Panc1 (cell line): ENCODE measurements at regions not wholly inside any gene's neighbourhood (a gene's known extent, or its start where the extent isn't known, plus 50 kb on each side); places are given as distances from the start of the nearest gene placed in this dataset.
"Not testable (repeated sequence)": the region's sequence is repeated elsewhere in the genome, so short reads cannot be mapped to it uniquely, and the experiment has no call there.

Experiments
- ATAC-seq: fragments of 200-7000 bp; cut with Tn5 transposase; 2 replicates; pipeline ENCODE4 v1.9.1; 2020; ENCODE audit warnings: mild to moderate bottlenecking, moderate library complexity
- BruUV-seq: library from RNA; stranded (reverse); fragments of 400-500 nt; replicated peaks from 2 replicates; lab custom pipeline; 2021; lab: Mats Ljungman, UMichigan
- CTCF ChIA-PET: fragments of 300-600 bp; sonication (Branson Sonifier 250); formaldehyde crosslinking; loops from one replicate; lab custom pipeline; 2022; ENCODE audit warnings: antibody characterized with exemption; lab: Charles Lee
- POLR2A ChIA-PET: fragments of 300-600 bp; sonication (Branson Sonifier 250); formaldehyde crosslinking; loops from one replicate; lab custom pipeline; 2022; ENCODE audit warnings: antibody characterized with exemption; lab: Charles Lee
- DNase-seq: peaks from one replicate; pipeline ENCODE4 v3.0.0-alpha.2; 2010; ENCODE audit warnings: low read depth, low spot score
- H3K27ac ChIP-seq: 2 replicates; pipeline ENCODE4 v1.5.1; 2011; ENCODE audit warnings: mild to moderate bottlenecking, low read length, inconsistent platforms
- H3K27me3 ChIP-seq: fragments of 200-500 bp; sonication (Bioruptor generic); 2 replicates; pipeline ENCODE4 v1.6.0; 2014; ENCODE audit warnings: low read length, inconsistent platforms; ENCODE audit not compliant: control insufficient read depth, insufficient read depth
- H3K36me3 ChIP-seq: fragments of 200-500 bp; sonication (Bioruptor generic); 2 replicates; pipeline ENCODE4 v1.5.1; 2014; ENCODE audit warnings: inconsistent platforms, mild to moderate bottlenecking, low read length, moderate library complexity; ENCODE audit not compliant: control insufficient read depth, insufficient read depth
- H3K4me1 ChIP-seq: 2 replicates; pipeline ENCODE4 v1.5.1; 2011; ENCODE audit warnings: inconsistent platforms, mild to moderate bottlenecking, low read length, moderate library complexity; ENCODE audit not compliant: control insufficient read depth, insufficient read depth
- H3K4me3 ChIP-seq, 2 experiments: 2 replicates each; pipeline ENCODE4 v1.5.1; 2011 to 2012; ENCODE audit warnings: low read depth in 2 of 2, low read length in 2 of 2, mild to moderate bottlenecking in 2 of 2, inconsistent platforms in 1 of 2, moderate library complexity in 1 of 2
- H3K9me3 ChIP-seq: fragments of 200-500 bp; sonication (Bioruptor generic); 2 replicates; pipeline ENCODE4 v1.5.1; 2014; ENCODE audit warnings: low read depth, mild to moderate bottlenecking, inconsistent platforms, low read length, moderate library complexity; ENCODE audit not compliant: control insufficient read depth, insufficient read depth
- POLR2AphosphoS5 ChIP-seq: IDR thresholded peaks from 2 replicates; pipeline ENCODE4 v1.6.1; 2012; ENCODE audit warnings: mild to moderate bottlenecking, low read depth, low read length, moderate library complexity
- SIN3A ChIP-seq: IDR thresholded peaks from 2 replicates; pipeline ENCODE4 v1.6.1; 2012; ENCODE audit warnings: low read depth, mild to moderate bottlenecking, low read length, moderate library complexity, borderline replicate concordance; ENCODE audit not compliant: insufficient read depth
- TCF7L2 ChIP-seq: IDR thresholded peaks from 2 replicates; pipeline ENCODE4 v1.6.1; 2011; ENCODE audit warnings: mild to moderate bottlenecking, low read depth, low read length, inconsistent platforms
- in situ Hi-C: cut with HindIII; loops from 2 replicates; pipeline ENCODE4 v1.10.0; 2016; ENCODE audit warnings: low sequenced_read_pairs, low pct_unique_long_range_greater_than_20kb
- intact Hi-C: fragments of 100-400 bp; cut with micrococcal nuclease; formaldehyde crosslinking; loops from one replicate; pipeline ENCODE4 v1.10.0; 2022; ENCODE audit not compliant: unreplicated experiment
- TF ChIP-seq, protein P1 (sequence below): fragments of 450-650 bp; IDR thresholded peaks from 2 replicates; pipeline ENCODE4 v1.5.1; 2017; ENCODE audit warnings: mild to moderate bottlenecking
- TF ChIP-seq, protein P2 (sequence below), 2 experiments: IDR thresholded peaks; 2 replicates each; pipeline ENCODE4 v1.6.1; 2011 to 2012; ENCODE audit warnings: low read depth in 2 of 2, control low read depth in 1 of 2, low read length in 1 of 2, mild to moderate bottlenecking in 1 of 2, moderate library complexity in 1 of 2; ENCODE audit not compliant: insufficient read depth in 1 of 2

DNA sequence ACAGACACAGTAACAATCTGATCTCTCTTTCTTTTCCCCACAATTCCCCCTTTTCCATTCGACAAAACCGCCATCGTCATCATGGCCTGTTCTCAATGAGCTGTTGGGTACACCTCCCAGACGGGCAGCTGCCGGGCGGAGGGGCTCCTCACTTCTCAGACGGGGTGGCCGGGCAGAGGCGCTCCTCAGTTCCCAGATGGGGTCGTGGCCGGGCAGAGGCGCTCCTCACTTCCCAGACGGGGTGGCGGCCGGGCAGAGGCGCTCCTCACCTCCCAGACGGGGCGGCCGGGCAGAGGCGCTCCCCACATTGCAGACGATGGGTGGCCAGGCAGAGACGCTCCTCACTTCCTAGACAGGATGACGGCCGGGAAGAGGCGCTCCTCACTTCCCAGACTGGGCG lies 415.5 kb downstream of the RSL24D1 start:
- CTCF ChIA-PET, ATAC-seq: not testable (repeated sequence)

DNA sequence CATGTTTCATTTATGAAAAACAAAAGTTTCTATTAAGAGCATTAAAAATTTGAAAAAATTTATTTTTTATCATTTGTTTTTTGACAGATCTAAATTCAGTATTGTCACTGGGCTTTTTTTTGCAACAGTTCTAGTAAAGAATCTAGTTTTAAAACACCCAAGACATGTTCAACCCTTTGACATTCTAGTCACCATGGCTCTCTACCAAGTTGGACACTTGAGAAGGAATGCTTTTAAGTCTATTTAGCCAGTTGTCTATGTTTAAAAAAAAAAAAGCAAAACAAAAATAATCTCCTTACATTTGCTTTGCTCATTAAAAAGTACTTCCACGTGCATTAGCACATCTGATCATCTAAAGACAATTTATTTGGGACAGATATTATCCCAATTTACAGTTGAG lies 417.5 kb downstream of the RSL24D1 start:
- POLR2A ChIA-PET, result no interaction called here
- no peaks in the 10 kb centered on the region for H3K9me3 ChIP-seq
- H3K4me1 ChIP-seq, result no peaks in the 10 kb centered on the region
- CTCF ChIA-PET, result no interaction called here
- TF ChIP-seq SIN3A (no peak), TCF7L2 (no peak), POLR2AphosphoS5 (no peak)
- TF ChIP-seq, protein P1, sequence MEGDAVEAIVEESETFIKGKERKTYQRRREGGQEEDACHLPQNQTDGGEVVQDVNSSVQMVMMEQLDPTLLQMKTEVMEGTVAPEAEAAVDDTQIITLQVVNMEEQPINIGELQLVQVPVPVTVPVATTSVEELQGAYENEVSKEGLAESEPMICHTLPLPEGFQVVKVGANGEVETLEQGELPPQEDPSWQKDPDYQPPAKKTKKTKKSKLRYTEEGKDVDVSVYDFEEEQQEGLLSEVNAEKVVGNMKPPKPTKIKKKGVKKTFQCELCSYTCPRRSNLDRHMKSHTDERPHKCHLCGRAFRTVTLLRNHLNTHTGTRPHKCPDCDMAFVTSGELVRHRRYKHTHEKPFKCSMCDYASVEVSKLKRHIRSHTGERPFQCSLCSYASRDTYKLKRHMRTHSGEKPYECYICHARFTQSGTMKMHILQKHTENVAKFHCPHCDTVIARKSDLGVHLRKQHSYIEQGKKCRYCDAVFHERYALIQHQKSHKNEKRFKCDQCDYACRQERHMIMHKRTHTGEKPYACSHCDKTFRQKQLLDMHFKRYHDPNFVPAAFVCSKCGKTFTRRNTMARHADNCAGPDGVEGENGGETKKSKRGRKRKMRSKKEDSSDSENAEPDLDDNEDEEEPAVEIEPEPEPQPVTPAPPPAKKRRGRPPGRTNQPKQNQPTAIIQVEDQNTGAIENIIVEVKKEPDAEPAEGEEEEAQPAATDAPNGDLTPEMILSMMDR, result no peak
- TF ChIP-seq, protein P2, sequence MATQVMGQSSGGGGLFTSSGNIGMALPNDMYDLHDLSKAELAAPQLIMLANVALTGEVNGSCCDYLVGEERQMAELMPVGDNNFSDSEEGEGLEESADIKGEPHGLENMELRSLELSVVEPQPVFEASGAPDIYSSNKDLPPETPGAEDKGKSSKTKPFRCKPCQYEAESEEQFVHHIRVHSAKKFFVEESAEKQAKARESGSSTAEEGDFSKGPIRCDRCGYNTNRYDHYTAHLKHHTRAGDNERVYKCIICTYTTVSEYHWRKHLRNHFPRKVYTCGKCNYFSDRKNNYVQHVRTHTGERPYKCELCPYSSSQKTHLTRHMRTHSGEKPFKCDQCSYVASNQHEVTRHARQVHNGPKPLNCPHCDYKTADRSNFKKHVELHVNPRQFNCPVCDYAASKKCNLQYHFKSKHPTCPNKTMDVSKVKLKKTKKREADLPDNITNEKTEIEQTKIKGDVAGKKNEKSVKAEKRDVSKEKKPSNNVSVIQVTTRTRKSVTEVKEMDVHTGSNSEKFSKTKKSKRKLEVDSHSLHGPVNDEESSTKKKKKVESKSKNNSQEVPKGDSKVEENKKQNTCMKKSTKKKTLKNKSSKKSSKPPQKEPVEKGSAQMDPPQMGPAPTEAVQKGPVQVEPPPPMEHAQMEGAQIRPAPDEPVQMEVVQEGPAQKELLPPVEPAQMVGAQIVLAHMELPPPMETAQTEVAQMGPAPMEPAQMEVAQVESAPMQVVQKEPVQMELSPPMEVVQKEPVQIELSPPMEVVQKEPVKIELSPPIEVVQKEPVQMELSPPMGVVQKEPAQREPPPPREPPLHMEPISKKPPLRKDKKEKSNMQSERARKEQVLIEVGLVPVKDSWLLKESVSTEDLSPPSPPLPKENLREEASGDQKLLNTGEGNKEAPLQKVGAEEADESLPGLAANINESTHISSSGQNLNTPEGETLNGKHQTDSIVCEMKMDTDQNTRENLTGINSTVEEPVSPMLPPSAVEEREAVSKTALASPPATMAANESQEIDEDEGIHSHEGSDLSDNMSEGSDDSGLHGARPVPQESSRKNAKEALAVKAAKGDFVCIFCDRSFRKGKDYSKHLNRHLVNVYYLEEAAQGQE (IDR thresholded peaks at IDR 0.05; ENCODE audit: insufficient read depth in 1 of 2, low read depth in 2 of 2, low read length in 1 of 2), result no peak
- BruUV-seq, result no TSS peak
- ATAC-seq (no peak), DNase-seq (no peak)
- in situ Hi-C loops, result no loop called here
- H3K27me3 ChIP-seq, result no peaks in the 10 kb centered on the region
- no peaks in the 10 kb centered on the region for H3K36me3 ChIP-seq
- no peak overlapping the region for H3K27ac ChIP-seq
- no peak overlapping the region for H3K4me3 ChIP-seq
- intact Hi-C loops, result no loop called here

More for the DNA sequence above, 415.5 kb downstream of the RSL24D1 start:
- H3K9me3 ChIP-seq, in situ Hi-C loops, H3K4me1 ChIP-seq, intact Hi-C loops, BruUV-seq, DNase-seq, H3K4me3 ChIP-seq, H3K27me3 ChIP-seq, POLR2A ChIA-PET, H3K27ac ChIP-seq, H3K36me3 ChIP-seq: not testable (repeated sequence)

DNA sequence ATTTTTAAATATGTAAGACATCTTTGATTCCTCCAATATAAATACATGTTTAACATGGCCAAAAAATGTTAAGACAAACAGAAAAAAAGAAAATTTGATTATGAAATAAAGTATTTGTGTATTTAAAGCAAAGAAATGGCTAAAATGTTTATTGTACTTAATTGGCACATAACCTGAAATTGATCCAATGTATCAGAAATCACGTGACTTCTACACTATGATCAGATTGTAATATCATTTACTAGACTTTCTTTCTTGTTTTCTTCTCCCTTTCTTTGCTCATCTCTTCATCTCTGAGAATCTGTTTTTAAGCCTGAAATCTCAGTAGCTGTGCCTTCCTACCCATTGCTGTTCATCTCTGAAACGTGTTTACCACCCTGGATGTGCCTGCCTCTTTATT lies 420.3 kb downstream of the RSL24D1 start:
- Histone ChIP-seq H3K27ac (no peak overlapping the region), H3K27me3 (no peaks in the 10 kb centered on the region), H3K9me3 (no peaks in the 10 kb centered on the region), H3K36me3 (no peaks in the 10 kb centered on the region), H3K4me1 (no peaks in the 10 kb centered on the region), H3K4me3 (no peak overlapping the region)
- POLR2A ChIA-PET, result no interaction called here
- CTCF ChIA-PET, result no interaction called here
- TF ChIP-seq TCF7L2 (no peak), POLR2AphosphoS5 (no peak), SIN3A (no peak)
- TF ChIP-seq, protein P2 (IDR thresholded peaks at IDR 0.05; ENCODE audit: insufficient read depth in 1 of 2, low read depth in 2 of 2, low read length in 1 of 2), result no peak
- TF ChIP-seq, protein P1, result no peak
- DNase-seq (no peak), ATAC-seq (no peak)
- intact Hi-C loops (no loop called here), in situ Hi-C loops (no loop called here)
- BruUV-seq, result no TSS peak
